ENCODE measurements at regions not wholly inside any gene's neighbourhood (a gene's known extent, or its start where the extent isn't known, plus 50 kb on each side); places are given as distances from the start of the nearest gene placed in this dataset.

GRCh38 chr4:31104577-31104976, 384.4 kb downstream of the PCDH7 start:
- Mint-ChIP-seq H3K27me3 (no peaks in the 10 kb centered on the region), H3K27ac (no peak overlapping the region), H3K4me3 (no peak overlapping the region), H3K4me1 (no peaks in the 10 kb centered on the region), H3K36me3 (ENCODE audit: low read depth) (no peaks in the 10 kb centered on the region), H3K9me3 (peaks cover 2% of the 10 kb centered on the region)
- ATAC-seq (ENCODE audit: low read depth) = no peak
- ChIA-PET POLR2A (no interaction called here), CTCF (no interaction called here)
- DNase-seq = no peak
- intact Hi-C loops (cut with micrococcal nuclease) = no loop called here
- no peak for TF ChIP-seq CTCF (IDR thresholded peaks at IDR 0.05)

- TF ChIP-seq CTCF (IDR thresholded peaks at IDR 0.05) = no peak
- H3K36me3 Mint-ChIP-seq (ENCODE audit: low read depth) = no peaks in the 10 kb centered on the region
- no peaks in the 10 kb centered on the region for H3K27me3 Mint-ChIP-seq
- POLR2A ChIA-PET = no interaction called here
- no peak overlapping the region for H3K4me3 Mint-ChIP-seq
- H3K27ac Mint-ChIP-seq = no peak overlapping the region
- no peak for ATAC-seq (ENCODE audit: low read depth)
- intact Hi-C loops (cut with micrococcal nuclease) = no loop called here
- CTCF ChIA-PET = no interaction called here
- no peaks in the 10 kb centered on the region for H3K4me1 Mint-ChIP-seq
- peaks cover 2% of the 10 kb centered on the region for H3K9me3 Mint-ChIP-seq
- DNase-seq = no peak
These were observed 386.2 kb downstream of the PCDH7 start for GRCh38 chr4:31106419-31106818.

GRCh38 chr4:31107362-31107761, 387.2 kb downstream of the PCDH7 start:
- TF ChIP-seq CTCF (IDR thresholded peaks at IDR 0.05) = no peak
- Mint-ChIP-seq H3K4me1 (no peaks in the 10 kb centered on the region), H3K4me3 (no peak overlapping the region), H3K36me3 (ENCODE audit: low read depth) (no peaks in the 10 kb centered on the region), H3K9me3 (peaks cover 6% of the 10 kb centered on the region), H3K27ac (no peak overlapping the region), H3K27me3 (no peaks in the 10 kb centered on the region)
- no peak for ATAC-seq (ENCODE audit: low read depth)
- intact Hi-C loops (cut with micrococcal nuclease) = no loop called here
- no peak for DNase-seq
- CTCF ChIA-PET = no interaction called here
- POLR2A ChIA-PET = no interaction called here

GRCh38 chr4:31108762-31109161, 388.6 kb downstream of the PCDH7 start:
- H3K27me3 Mint-ChIP-seq = no peaks in the 10 kb centered on the region
- POLR2A ChIA-PET = no interaction called here
- DNase-seq (no peak), ATAC-seq (ENCODE audit: low read depth) (no peak)
- no peaks in the 10 kb centered on the region for H3K36me3 Mint-ChIP-seq (ENCODE audit: low read depth)
- H3K4me1 Mint-ChIP-seq = no peaks in the 10 kb centered on the region
- no peak overlapping the region for H3K27ac Mint-ChIP-seq
- intact Hi-C loops (cut with micrococcal nuclease) = no loop called here
- TF ChIP-seq CTCF (IDR thresholded peaks at IDR 0.05) = no peak
- H3K9me3 Mint-ChIP-seq = peaks cover 6% of the 10 kb centered on the region
- no peak overlapping the region for H3K4me3 Mint-ChIP-seq
- CTCF ChIA-PET = no interaction called here

GRCh38 chr4:31111790-31112189, 391.6 kb downstream of the PCDH7 start:
- H3K27me3 Mint-ChIP-seq = no peaks in the 10 kb centered on the region
- no peak overlapping the region for H3K4me3 Mint-ChIP-seq
- ChIA-PET POLR2A (no interaction called here), CTCF (no interaction called here)
- no peaks in the 10 kb centered on the region for H3K4me1 Mint-ChIP-seq
- intact Hi-C loops (cut with micrococcal nuclease) = no loop called here
- TF ChIP-seq CTCF (IDR thresholded peaks at IDR 0.05) = no peak
- no peaks in the 10 kb centered on the region for H3K36me3 Mint-ChIP-seq (ENCODE audit: low read depth)
- DNase-seq = no peak
- no peak overlapping the region for H3K27ac Mint-ChIP-seq
- no peak for ATAC-seq (ENCODE audit: low read depth)
- peaks cover 6% of the 10 kb centered on the region for H3K9me3 Mint-ChIP-seq

Measured in activated B cell treated with CpG ODN at 0.5 μM for 24 hours (primary cell).